ENCODE measurements at regions not wholly inside any gene's neighbourhood (a gene's known extent, or its start where the extent isn't known, plus 50 kb on each side); places are given as distances from the start of the nearest gene placed in this dataset.

- TF ChIP-seq CTCF (IDR thresholded peaks at IDR 0.05) (no peak), POLR2A (IDR thresholded peaks at IDR 0.05) (no peak)
Measured at GRCh38 chr3:35883929-35884328, 244.6 kb downstream of the ARPP21 start.
